ENCODE measurements at regions not wholly inside any gene's neighbourhood (a gene's known extent, or its start where the extent isn't known, plus 50 kb on each side); places are given as distances from the start of the nearest gene placed in this dataset.

DNA sequence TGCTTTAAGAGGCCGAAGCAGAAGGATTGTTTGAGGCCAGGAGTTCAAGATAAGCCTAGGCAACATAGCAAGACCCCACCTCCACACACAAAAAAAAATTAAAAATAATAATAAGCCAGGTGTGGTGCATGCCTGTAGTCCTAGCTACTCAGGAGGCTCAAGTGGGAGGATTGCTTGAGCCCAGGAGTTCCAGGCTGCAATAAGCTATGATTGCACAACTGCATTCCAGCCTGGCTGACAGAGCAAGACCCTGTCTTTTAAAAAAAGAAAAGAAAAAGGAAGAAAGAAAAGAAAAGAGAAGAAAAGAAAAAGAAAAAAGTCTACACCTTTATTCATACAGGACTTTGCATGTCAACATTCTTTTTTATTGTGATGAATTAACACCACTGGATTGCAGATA, 2125.8 kb downstream of the MAT2B start:
- in situ Hi-C loops (cut with HindIII; ENCODE audit: low pct_unique_long_range_greater_than_20kb, low sequenced_read_pairs), result no loop called here
- no peak for DNase-seq (ENCODE audit: low read depth, low spot score)

DNA sequence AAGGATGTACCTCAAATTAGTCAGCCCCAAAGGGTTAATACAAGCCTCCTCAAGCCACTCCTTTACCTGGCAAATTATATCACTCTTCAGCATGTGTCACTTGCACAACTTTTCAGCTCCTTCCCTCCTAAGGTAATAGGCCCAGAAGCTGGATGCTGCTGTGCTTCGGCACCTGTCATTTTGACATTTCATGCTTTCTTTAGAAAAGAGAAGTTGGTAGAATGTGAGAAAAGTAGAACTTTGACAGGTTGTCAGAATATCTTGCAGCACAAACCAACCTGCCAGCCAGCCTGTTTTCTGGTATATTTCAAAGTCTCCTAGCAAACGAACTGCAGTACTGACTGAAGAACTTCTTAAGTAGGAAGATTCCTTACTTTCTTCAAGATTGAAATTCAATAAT, 2136.9 kb downstream of the MAT2B start:
- DNase-seq (ENCODE audit: low read depth, low spot score), result no peak
- in situ Hi-C loops (cut with HindIII; ENCODE audit: low pct_unique_long_range_greater_than_20kb, low sequenced_read_pairs), result no loop called here

DNA sequence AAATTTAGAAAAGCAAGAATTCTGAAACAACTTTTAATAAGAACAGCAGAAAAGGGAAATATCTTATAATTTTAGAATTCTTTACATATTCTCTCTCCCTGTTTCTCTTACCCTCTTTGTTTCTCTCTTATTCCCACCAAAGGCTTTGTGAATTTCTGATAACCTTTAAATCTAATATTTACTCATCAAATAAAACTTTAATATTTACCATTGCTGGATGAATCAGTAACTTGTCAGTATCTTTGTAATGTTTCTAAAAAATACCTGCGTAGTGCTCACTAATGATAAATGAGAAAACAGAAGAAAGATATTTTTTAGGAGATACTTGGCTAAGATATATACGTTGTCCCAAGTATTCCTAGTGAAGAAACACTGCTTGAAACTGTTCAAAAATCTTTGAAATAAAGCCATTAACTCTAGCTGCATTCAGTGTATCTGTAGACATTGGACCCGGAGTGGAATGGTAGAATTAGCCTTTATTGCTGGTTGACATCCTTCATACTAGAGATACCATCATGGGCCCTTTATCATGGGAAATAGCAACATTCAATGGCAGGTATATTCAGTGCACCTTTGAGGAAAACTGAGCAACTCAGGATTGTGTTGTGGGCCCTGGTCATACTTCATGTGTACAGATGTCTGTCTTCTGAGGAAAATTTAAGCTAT, 2160.4 kb downstream of the MAT2B start:
- in situ Hi-C loops (cut with HindIII; ENCODE audit: low pct_unique_long_range_greater_than_20kb, low sequenced_read_pairs), result no loop called here
- no peak for DNase-seq (ENCODE audit: low read depth, low spot score)

DNA sequence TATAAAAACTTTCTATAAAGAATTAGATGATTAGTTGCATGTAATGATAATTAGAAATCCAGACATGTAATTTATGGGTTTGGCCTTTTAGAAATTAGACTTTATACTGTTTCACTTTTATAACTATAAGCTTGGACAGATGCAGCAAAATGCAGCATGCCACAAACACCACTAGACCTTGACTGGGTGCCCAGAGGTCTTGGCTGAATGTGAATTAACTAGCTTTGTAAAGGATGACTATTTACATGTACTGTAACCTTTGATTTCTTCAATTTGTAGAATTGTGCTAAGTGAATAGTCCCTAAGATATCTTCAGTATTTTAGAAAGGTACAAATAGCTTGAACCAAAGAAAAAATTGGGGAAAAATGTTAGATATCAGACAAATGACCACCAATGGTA, 2168.1 kb downstream of the MAT2B start:
- DNase-seq (ENCODE audit: low read depth, low spot score), result no peak
- in situ Hi-C loops (cut with HindIII; ENCODE audit: low pct_unique_long_range_greater_than_20kb, low sequenced_read_pairs), result no loop called here

DNA sequence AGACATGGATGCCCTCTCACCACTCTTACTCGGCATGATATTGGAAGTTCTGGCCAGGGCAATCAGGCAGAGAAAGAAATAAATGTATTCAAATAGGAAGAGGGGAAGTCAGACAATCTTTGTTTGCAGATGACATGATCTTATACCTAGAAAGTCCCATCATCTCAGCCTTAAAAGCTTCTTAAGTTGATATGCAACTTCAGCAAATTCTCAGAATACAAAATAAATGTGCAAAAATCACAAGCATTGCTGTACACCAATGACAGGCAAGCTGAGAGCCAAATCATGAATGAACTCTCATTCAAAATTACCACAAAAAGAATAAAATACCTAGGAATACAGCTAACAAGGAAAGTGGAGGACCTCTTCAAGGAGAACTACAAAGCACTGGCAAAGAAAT, 2190.4 kb downstream of the MAT2B start:
- no peak for DNase-seq (ENCODE audit: low read depth, low spot score)
- in situ Hi-C loops (cut with HindIII; ENCODE audit: low pct_unique_long_range_greater_than_20kb, low sequenced_read_pairs), result no loop called here

GRCh38 chr5:165705960-165706359, 2200.5 kb downstream of the MAT2B start:
- no peak for DNase-seq (ENCODE audit: low read depth, low spot score)
- in situ Hi-C loops (cut with HindIII; ENCODE audit: low pct_unique_long_range_greater_than_20kb, low sequenced_read_pairs), result no loop called here

DNA sequence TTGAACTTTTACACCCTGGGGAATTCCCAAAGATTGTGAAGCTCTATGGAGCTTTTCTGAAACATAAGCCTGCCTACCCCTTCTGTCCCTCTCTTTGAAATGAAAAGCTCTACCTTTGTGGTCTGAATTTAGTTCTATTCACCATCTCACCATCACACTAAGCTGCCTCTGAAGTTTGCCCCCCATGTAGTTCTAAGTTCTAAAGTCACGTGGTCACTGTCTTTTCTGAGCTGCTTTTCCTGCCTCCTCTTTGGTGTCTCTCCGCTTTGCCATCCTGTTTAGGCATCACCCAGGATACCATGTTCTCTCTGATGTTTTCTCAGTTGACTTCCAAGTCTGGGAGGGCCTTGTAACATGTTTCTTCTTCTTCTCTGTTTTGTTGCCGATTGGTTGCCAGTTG, 2206.6 kb downstream of the MAT2B start:
- in situ Hi-C loops (cut with HindIII; ENCODE audit: low pct_unique_long_range_greater_than_20kb, low sequenced_read_pairs), result no loop called here
- DNase-seq (ENCODE audit: low read depth, low spot score), result no peak

DNA sequence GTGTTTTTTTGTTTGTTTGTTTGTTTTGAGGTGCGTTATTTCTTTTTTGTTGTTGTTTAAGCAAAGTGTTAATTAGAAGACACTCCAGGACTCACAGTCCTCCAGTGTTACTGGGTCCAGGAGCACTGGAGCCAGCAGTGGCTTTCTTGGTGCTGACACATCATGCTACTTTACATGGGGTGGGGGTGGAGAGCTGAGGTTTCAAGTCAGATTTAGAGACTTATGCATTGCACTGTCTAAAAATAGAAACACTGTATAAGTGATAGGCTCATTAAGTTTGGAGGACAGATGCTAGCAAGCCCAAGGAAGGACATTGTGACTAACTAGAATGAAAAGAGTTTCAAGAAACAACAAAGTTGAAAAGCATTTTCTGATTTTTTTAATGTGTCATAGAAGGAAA, 2209.2 kb downstream of the MAT2B start:
- no peak for DNase-seq (ENCODE audit: low read depth, low spot score)
- in situ Hi-C loops (cut with HindIII; ENCODE audit: low pct_unique_long_range_greater_than_20kb, low sequenced_read_pairs), result no loop called here

DNA sequence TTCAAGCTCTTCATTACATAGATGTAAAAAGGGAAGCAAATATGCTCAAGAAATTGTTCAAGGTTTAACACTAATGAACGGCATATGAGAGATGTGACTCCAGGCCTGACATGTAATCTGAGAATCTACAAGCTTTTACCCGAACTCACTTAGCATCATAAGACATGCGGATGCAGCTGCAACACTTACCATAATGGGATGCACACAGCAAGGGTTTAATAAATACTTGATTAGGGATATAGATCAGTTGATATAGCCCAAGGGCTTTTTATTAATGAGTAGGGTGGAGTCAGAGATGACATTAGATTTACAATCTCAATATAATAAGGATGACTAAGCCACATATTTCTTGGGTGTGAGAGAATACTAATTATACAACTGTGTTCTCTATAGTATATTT, 2215.5 kb downstream of the MAT2B start:
- in situ Hi-C loops (cut with HindIII; ENCODE audit: low pct_unique_long_range_greater_than_20kb, low sequenced_read_pairs), result no loop called here

GRCh38 chr5:165722401-165722800, 2217.0 kb downstream of the MAT2B start:
- in situ Hi-C loops (cut with HindIII; ENCODE audit: low pct_unique_long_range_greater_than_20kb, low sequenced_read_pairs), result no loop called here
- peak; percentile 79 for DNase-seq (ENCODE audit: low read depth, low spot score)

More for the DNA sequence above, 2215.5 kb downstream of the MAT2B start:
- DNase-seq (ENCODE audit: low read depth, low spot score), result no peak

- DNase-seq (ENCODE audit: low read depth, low spot score), result no peak
- in situ Hi-C loops (cut with HindIII; ENCODE audit: low pct_unique_long_range_greater_than_20kb, low sequenced_read_pairs), result no loop called here
These were observed 2218.5 kb downstream of the MAT2B start for GRCh38 chr5:165723931-165724330.

- no peak for DNase-seq (ENCODE audit: low read depth, low spot score)
- in situ Hi-C loops (cut with HindIII; ENCODE audit: low pct_unique_long_range_greater_than_20kb, low sequenced_read_pairs), result no loop called here
These were observed 2223.0 kb downstream of the MAT2B start for GRCh38 chr5:165728425-165728824.

DNA sequence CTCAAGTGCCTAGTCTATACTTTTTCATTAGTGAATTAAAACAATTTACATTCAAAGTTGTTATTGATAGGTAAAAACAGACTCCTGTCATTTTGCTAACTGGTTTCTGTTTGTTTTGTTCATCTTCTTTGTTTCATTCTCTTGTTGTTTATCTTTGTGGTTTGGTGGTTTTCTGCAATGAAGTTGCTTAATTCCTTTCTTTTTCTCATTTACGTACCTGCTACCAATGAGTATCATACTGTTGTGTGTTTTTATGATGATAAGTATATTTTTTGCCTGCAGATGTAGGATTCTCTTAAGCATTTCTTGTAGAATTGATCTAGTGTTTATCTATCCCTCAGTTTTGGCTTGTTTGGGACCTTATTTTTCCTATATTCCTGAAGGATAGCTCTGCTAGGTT, 2230.0 kb downstream of the MAT2B start:
- in situ Hi-C loops (cut with HindIII; ENCODE audit: low pct_unique_long_range_greater_than_20kb, low sequenced_read_pairs), result no loop called here
- no peak for DNase-seq (ENCODE audit: low read depth, low spot score)

GRCh38 chr5:165739079-165739741, 2233.8 kb downstream of the MAT2B start:
- in situ Hi-C loops (cut with HindIII; ENCODE audit: low pct_unique_long_range_greater_than_20kb, low sequenced_read_pairs), result no loop called here

DNA sequence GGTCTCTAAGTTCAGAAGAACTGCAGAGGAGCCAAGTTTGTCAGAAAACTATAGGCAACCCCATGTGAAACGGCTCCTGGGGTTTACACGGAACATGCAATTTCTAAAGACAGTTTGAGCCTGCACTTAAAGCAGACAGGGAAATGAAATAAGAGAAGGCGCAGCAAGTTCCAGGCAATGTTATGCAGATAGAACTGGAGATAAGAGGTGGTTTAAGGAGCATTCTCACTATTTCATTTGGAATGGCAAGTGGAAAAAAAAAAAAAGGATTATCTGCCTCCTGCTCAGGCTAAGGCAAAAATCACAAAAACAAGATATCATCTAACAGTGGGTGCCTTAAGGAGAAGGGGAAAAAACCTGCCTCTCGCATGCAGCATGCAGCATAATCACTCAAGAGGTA, 2252.4 kb downstream of the MAT2B start:
- no peak for DNase-seq (ENCODE audit: low read depth, low spot score)
- in situ Hi-C loops (cut with HindIII; ENCODE audit: low pct_unique_long_range_greater_than_20kb, low sequenced_read_pairs), result no loop called here

More at GRCh38 chr5:165739079-165739741, 2233.8 kb downstream of the MAT2B start:
- DNase-seq (ENCODE audit: low read depth, low spot score), result no peak

DNA sequence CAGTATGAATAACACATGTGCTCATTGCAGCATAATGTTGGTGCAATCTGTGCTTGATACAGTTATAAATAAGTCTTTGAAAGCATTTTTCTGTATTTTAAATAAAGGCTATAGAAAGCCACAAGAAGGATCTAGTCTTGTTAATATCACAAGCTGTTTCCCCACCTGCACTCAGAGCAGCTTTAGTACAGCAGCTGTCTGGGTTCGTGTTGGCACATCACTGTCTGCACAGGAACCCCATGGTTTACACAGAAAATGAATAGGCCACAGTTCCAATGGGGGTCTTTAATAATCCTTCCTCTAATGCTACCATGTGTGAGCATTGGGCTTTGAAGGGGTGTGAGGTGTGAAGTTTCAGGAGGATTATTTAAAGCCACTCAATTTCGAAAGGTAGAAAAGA, 2269.7 kb downstream of the MAT2B start:
- in situ Hi-C loops (cut with HindIII; ENCODE audit: low pct_unique_long_range_greater_than_20kb, low sequenced_read_pairs), result no loop called here
- no peak for DNase-seq (ENCODE audit: low read depth, low spot score)

DNA sequence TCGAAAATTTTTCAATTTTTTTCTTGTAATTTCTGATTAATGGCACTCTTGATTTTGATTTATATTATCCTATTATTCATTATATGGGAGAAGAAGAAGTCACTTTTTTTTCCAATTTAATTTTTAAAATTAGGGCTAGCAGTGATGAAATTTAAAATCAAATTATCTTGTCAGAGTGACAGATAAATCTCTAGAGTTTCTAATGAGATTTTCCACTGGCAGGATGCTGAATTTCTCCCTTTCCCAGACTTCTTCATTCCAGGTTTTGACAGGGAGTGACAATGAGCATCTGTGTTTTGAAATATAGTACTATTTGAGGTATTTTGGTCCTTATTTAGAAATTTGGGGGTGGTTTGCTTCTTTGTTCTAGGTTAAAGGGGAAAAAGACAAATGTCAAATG, 2274.1 kb downstream of the MAT2B start:
- in situ Hi-C loops (cut with HindIII; ENCODE audit: low pct_unique_long_range_greater_than_20kb, low sequenced_read_pairs), result no loop called here
- DNase-seq (ENCODE audit: low read depth, low spot score), result no peak

DNA sequence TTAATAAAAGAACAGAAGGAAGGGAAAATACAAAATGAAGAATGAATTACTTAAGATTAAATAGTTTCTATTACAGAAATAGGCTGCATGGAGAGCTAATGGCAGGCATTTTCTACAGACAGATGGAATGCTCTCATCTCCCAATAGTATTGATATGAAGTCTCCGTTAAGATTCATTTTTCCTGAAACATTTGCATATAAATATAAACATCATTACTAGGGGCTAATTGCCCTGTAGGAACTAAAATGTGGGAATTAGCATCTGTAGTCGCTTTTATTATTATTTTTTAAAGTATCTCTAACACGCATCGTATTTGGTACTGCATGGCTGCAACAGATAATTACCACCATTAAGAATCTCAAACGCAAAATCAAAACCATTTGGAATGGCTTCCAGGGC, 2275.5 kb downstream of the MAT2B start:
- DNase-seq (ENCODE audit: low read depth, low spot score), result no peak
- in situ Hi-C loops (cut with HindIII; ENCODE audit: low pct_unique_long_range_greater_than_20kb, low sequenced_read_pairs), result no loop called here

- in situ Hi-C loops (cut with HindIII; ENCODE audit: low pct_unique_long_range_greater_than_20kb, low sequenced_read_pairs), result no loop called here
These were observed 2276.3 kb downstream of the MAT2B start for GRCh38 chr5:165781738-165782137.

More at GRCh38 chr5:165781738-165782137, 2276.3 kb downstream of the MAT2B start:
- DNase-seq (ENCODE audit: low read depth, low spot score), result no peak

All from SK-MEL-5 (cell line).